HCT116 (cell line): ENCODE measurements at regions not wholly inside any gene's neighbourhood (a gene's known extent, or its start where the extent isn't known, plus 50 kb on each side); places are given as distances from the start of the nearest gene placed in this dataset.

Source experiments
- ATAC-seq: fragments of 200-7000 bp; cut with Tn5 transposase; 2 replicates; pipeline ENCODE4 v1.9.1; 2020; ENCODE audit warnings: mild to moderate bottlenecking, moderate library complexity
- BruUV-seq: library from RNA; stranded (reverse); fragments of 400-500 nt; replicated peaks from 2 replicates; lab custom pipeline; 2021; lab: Mats Ljungman, UMichigan
- CTCF ChIA-PET: fragments of 300-600 bp; sonication (Branson Sonifier 250); formaldehyde crosslinking; loops from one replicate; lab custom pipeline; 2021; ENCODE audit warnings: antibody characterized with exemption; lab: Charles Lee
- POLR2A ChIA-PET: fragments of 300-600, 350-600 bp; sonication (Branson Sonifier 250); formaldehyde crosslinking; loops from one replicate; lab custom pipeline; 2021; ENCODE audit warnings: antibody characterized with exemption; lab: Charles Lee
- RAD21 ChIA-PET, 2 experiments: fragments of 300-600 bp; sonication (Branson Sonifier 250); formaldehyde crosslinking; loops; one replicate each; lab custom pipeline; 2023; ENCODE audit warnings: low total read pairs in 2 of 2; ENCODE audit not compliant: uncharacterized antibody in 2 of 2, unreplicated experiment in 2 of 2, low non-redundant PET in 1 of 2; lab: Charles Lee
- DNase-seq: peaks from one replicate; pipeline ENCODE4 v3.0.0-alpha.2; 2010; ENCODE audit warnings: low read depth, low spot score
- H2AFZ ChIP-seq: fragments of 200-600 bp; shearing (Covaris generic), sonication (generic); 2 replicates; pipeline ENCODE4 v1.6.1; 2017; ENCODE audit warnings: low read depth, mixed run types, mixed read lengths, antibody characterized with exemption, low read length; ENCODE audit not compliant: poor library complexity, severe bottlenecking
- H3K27ac ChIP-seq: 2 replicates; pipeline ENCODE4 v1.5.1; 2012; ENCODE audit warnings: low read depth, low read length
- H3K27me3 ChIP-seq: fragments of 200-600 bp; sonication (generic); 2 replicates; pipeline ENCODE4 v1.6.1; 2016; ENCODE audit warnings: mixed run types, low read length, mixed read lengths; ENCODE audit not compliant: insufficient read depth
- H3K36me3 ChIP-seq, 2 experiments: fragments of 200-500 bp in 1 of 2; fragments of 200-600 bp in 1 of 2; sonication (Bioruptor generic) in 1 of 2; sonication (generic) in 1 of 2; 2 replicates each; pipeline versions ENCODE4 v1.5.1 to v1.6.1; 2014 to 2016; ENCODE audit warnings: low read length in 2 of 2, inconsistent platforms in 1 of 2, mixed read lengths in 1 of 2, mixed run types in 1 of 2; ENCODE audit not compliant: insufficient read depth in 2 of 2, control insufficient read depth in 1 of 2
- H3K4me1 ChIP-seq, 2 experiments: fragments of 200-600 bp in 1 of 2; sonication (generic) in 1 of 2; 2 replicates each; pipeline versions ENCODE4 v1.5.1 to v1.6.1; 2012 to 2017; ENCODE audit warnings: low read length in 2 of 2, inconsistent platforms in 1 of 2, mild to moderate bottlenecking in 1 of 2, mixed read lengths in 1 of 2, mixed run types in 1 of 2, moderate library complexity in 1 of 2; ENCODE audit not compliant: insufficient read depth in 2 of 2, control insufficient read depth in 1 of 2
- H3K4me2 ChIP-seq: fragments of 200-600 bp; sonication (generic); 2 replicates; pipeline ENCODE4 v1.6.1; 2017; ENCODE audit warnings: mixed run types, low read length, mixed read lengths
- H3K4me3 ChIP-seq, 2 experiments: fragments of 200-600 bp in 1 of 2; sonication (generic) in 1 of 2; replicated peaks in 1 of 2; 2 replicates each; pipeline ENCODE4 v1.5.1; 2011 to 2016; ENCODE audit warnings: low read length in 2 of 2, control low read depth in 1 of 2, low read depth in 1 of 2, mild to moderate bottlenecking in 1 of 2, mixed read lengths in 1 of 2, mixed run types in 1 of 2
- H3K79me2 ChIP-seq: fragments of 200-600 bp; sonication (generic); 2 replicates; pipeline ENCODE4 v1.6.1; 2017; ENCODE audit warnings: mild to moderate bottlenecking, mixed run types, low read length, moderate library complexity, mixed read lengths; ENCODE audit not compliant: insufficient read depth
- H3K9ac ChIP-seq: fragments of 200-600 bp; sonication (generic); 2 replicates; pipeline ENCODE4 v1.6.1; 2016; ENCODE audit warnings: low read length, mixed read lengths
- H3K9me2 ChIP-seq: fragments of 200-600 bp; sonication (generic), shearing (Covaris generic); 2 replicates; pipeline ENCODE4 v1.6.1; 2017; ENCODE audit warnings: mixed run types, mild to moderate bottlenecking, moderate library complexity; ENCODE audit not compliant: insufficient read depth
- H3K9me3 ChIP-seq, 2 experiments: fragments of 200-500 bp in 1 of 2; fragments of 200-600 bp in 1 of 2; sonication (Bioruptor generic) in 1 of 2; sonication (generic) in 1 of 2; 2 replicates each; pipeline ENCODE4 v1.6.1; 2014 to 2017; ENCODE audit warnings: low read length in 2 of 2, mixed read lengths in 2 of 2, inconsistent platforms in 1 of 2, low read depth in 1 of 2, mild to moderate bottlenecking in 1 of 2, mixed run types in 1 of 2, moderate library complexity in 1 of 2; ENCODE audit not compliant: control insufficient read depth in 1 of 2, insufficient read depth in 1 of 2
- H4K20me1 ChIP-seq: fragments of 200-600 bp; sonication (generic), shearing (Covaris generic); 2 replicates; pipeline ENCODE4 v1.6.1; 2017; ENCODE audit warnings: mixed run types, mild to moderate bottlenecking, moderate library complexity; ENCODE audit not compliant: insufficient read depth
- CBX3 ChIP-seq: IDR thresholded peaks from 2 replicates; pipeline ENCODE4 v1.6.1; 2012; ENCODE audit warnings: low read depth
- CEBPB ChIP-seq: IDR thresholded peaks from 2 replicates; pipeline ENCODE4 v1.6.1; 2012; ENCODE audit warnings: low read depth
- POLR2AphosphoS5 ChIP-seq: IDR thresholded peaks from 2 replicates; pipeline ENCODE4 v1.6.1; 2011; ENCODE audit warnings: mild to moderate bottlenecking, low read depth, low read length, moderate library complexity
- SIN3A ChIP-seq: IDR thresholded peaks from 2 replicates; pipeline ENCODE4 v1.6.1; 2012; ENCODE audit warnings: low read depth
- SP1 ChIP-seq: IDR thresholded peaks from 2 replicates; pipeline ENCODE4 v1.6.1; 2012; ENCODE audit warnings: low read depth
- YY1 ChIP-seq: IDR thresholded peaks from 2 replicates; pipeline ENCODE4 v1.6.1; 2011; ENCODE audit warnings: low read length, low read depth, moderate library complexity, mild to moderate bottlenecking; ENCODE audit not compliant: insufficient replicate concordance; ENCODE audit errors: extremely low read depth
- intact Hi-C: fragments of 100-400 bp; cut with micrococcal nuclease; formaldehyde crosslinking; loops from 2 replicates; pipeline ENCODE4 v1.10.0; 2022
- TF ChIP-seq, protein P1 (sequence below): IDR thresholded peaks from 2 replicates; pipeline ENCODE4 v1.6.1; 2011; ENCODE audit warnings: mild to moderate bottlenecking, low read length, moderate library complexity; ENCODE audit not compliant: insufficient replicate concordance; ENCODE audit errors: extremely low read depth
- TF ChIP-seq, protein P2 (sequence below): IDR thresholded peaks from 2 replicates; pipeline ENCODE4 v1.6.1; 2012
- TF ChIP-seq, protein P3 (sequence below), 3 experiments: fragments of 200-600 bp in 1 of 3; sonication (generic) in 1 of 3; IDR thresholded peaks in 2 of 3; conservative IDR thresholded peaks in 1 of 3; 2 replicates each; pipeline ENCODE4 v1.5.1; 2012 to 2017; ENCODE audit warnings: low read depth in 2 of 3, low read length in 2 of 3, antibody characterized with exemption in 1 of 3, borderline replicate concordance in 1 of 3, control low read depth in 1 of 3, mild to moderate bottlenecking in 1 of 3, mixed read lengths in 1 of 3, mixed run types in 1 of 3, moderate library complexity in 1 of 3; ENCODE audit not compliant: insufficient read depth in 1 of 3
- TF ChIP-seq, protein P4 (sequence below): IDR thresholded peaks from 2 replicates; pipeline ENCODE4 v1.6.1; 2012

DNA sequence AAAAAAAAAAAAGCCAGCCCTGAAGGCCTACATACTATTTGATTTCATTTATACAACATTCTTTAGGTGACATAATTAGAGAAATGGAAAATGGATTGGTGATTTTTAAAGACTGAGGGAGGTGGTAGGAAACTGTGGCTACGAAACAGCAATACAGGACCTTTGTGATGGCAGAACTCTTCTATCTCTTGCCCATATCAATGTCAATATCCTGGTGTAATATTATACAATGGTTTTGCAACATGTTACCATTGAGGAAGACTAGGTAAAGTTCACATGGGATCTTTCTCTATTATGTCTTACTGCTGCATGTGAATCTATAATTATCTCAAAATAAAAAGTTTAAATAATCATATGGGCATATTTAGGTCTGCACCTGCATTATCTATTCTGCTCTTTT is 371.2 kb downstream of the ETS1 start:
- Histone ChIP-seq H3K79me2 (no peaks in the 10 kb centered on the region), H3K4me1 (peaks cover 2 to 7% of the 10 kb centered on the region in 2 experiments), H3K9me2 (no peaks in the 10 kb centered on the region), H3K9ac (no peak overlapping the region), H4K20me1 (no peaks in the 10 kb centered on the region), H3K9me3 (no peaks in the 10 kb centered on the region), H2AFZ (no peak overlapping the region), H3K36me3 (no peaks in the 10 kb centered on the region), H3K4me3 (no peak overlapping the region), H3K27ac (no peak overlapping the region), H3K27me3 (no peaks in the 10 kb centered on the region), H3K4me2 (no peak overlapping the region)
- intact Hi-C loops = no loop called here
- ATAC-seq (no peak), DNase-seq (no peak)
- BruUV-seq = no TSS peak
- ChIA-PET POLR2A (no interaction called here), RAD21 (no interaction called here), CTCF (no interaction called here)
- TF ChIP-seq, protein P1, sequence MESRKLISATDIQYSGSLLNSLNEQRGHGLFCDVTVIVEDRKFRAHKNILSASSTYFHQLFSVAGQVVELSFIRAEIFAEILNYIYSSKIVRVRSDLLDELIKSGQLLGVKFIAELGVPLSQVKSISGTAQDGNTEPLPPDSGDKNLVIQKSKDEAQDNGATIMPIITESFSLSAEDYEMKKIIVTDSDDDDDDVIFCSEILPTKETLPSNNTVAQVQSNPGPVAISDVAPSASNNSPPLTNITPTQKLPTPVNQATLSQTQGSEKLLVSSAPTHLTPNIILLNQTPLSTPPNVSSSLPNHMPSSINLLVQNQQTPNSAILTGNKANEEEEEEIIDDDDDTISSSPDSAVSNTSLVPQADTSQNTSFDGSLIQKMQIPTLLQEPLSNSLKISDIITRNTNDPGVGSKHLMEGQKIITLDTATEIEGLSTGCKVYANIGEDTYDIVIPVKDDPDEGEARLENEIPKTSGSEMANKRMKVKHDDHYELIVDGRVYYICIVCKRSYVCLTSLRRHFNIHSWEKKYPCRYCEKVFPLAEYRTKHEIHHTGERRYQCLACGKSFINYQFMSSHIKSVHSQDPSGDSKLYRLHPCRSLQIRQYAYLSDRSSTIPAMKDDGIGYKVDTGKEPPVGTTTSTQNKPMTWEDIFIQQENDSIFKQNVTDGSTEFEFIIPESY = no peak
- TF ChIP-seq CEBPB (no peak), YY1 (no peak), POLR2AphosphoS5 (no peak), SP1 (no peak), CBX3 (no peak), SIN3A (no peak)
- TF ChIP-seq, protein P2, sequence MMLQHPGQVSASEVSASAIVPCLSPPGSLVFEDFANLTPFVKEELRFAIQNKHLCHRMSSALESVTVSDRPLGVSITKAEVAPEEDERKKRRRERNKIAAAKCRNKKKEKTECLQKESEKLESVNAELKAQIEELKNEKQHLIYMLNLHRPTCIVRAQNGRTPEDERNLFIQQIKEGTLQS = no peak
- TF ChIP-seq, protein P3, sequence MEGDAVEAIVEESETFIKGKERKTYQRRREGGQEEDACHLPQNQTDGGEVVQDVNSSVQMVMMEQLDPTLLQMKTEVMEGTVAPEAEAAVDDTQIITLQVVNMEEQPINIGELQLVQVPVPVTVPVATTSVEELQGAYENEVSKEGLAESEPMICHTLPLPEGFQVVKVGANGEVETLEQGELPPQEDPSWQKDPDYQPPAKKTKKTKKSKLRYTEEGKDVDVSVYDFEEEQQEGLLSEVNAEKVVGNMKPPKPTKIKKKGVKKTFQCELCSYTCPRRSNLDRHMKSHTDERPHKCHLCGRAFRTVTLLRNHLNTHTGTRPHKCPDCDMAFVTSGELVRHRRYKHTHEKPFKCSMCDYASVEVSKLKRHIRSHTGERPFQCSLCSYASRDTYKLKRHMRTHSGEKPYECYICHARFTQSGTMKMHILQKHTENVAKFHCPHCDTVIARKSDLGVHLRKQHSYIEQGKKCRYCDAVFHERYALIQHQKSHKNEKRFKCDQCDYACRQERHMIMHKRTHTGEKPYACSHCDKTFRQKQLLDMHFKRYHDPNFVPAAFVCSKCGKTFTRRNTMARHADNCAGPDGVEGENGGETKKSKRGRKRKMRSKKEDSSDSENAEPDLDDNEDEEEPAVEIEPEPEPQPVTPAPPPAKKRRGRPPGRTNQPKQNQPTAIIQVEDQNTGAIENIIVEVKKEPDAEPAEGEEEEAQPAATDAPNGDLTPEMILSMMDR (IDR thresholded peaks at IDR 0.05 in 2 of 3, conservative IDR thresholded peaks at IDR 0.05 in 1 of 3; ENCODE audit: borderline replicate concordance in 1 of 3, insufficient read depth in 1 of 3, low read depth in 2 of 3, low read length in 2 of 3) = no peak
- TF ChIP-seq, protein P4, sequence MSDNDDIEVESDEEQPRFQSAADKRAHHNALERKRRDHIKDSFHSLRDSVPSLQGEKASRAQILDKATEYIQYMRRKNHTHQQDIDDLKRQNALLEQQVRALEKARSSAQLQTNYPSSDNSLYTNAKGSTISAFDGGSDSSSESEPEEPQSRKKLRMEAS = no peak
